GM12874 (cell line): ENCODE measurements at regions not wholly inside any gene's neighbourhood (a gene's known extent, or its start where the extent isn't known, plus 50 kb on each side); places are given as distances from the start of the nearest gene placed in this dataset.

Experiments used
- CTCF ChIP-seq: IDR thresholded peaks from 2 replicates; pipeline ENCODE4 v1.5.1; 2011; ENCODE audit warnings: low read depth, mild to moderate bottlenecking, control low read depth, low read length, moderate library complexity; ENCODE audit not compliant: insufficient read depth

GRCh38 chr14:50018201-50018932 is 98.0 kb downstream of the VCPKMT start:
- TF ChIP-seq CTCF = no peak

GRCh38 chr14:50018933-50019210 is 97.5 kb downstream of the VCPKMT start:
- TF ChIP-seq CTCF = no peak

GRCh38 chr14:50020184-50020583 is 96.2 kb downstream of the VCPKMT start:
- no peak for TF ChIP-seq CTCF

- TF ChIP-seq CTCF = no peak
These were observed 95.6 kb downstream of the VCPKMT start for GRCh38 chr14:50020799-50021198.

GRCh38 chr14:50021261-50022031 is 94.9 kb downstream of the VCPKMT start:
- no peak for TF ChIP-seq CTCF

GRCh38 chr14:50022661-50023060 is 93.7 kb downstream of the VCPKMT start:
- no peak for TF ChIP-seq CTCF

GRCh38 chr14:50023671-50024490 is 92.5 kb downstream of the VCPKMT start:
- TF ChIP-seq CTCF = no peak
